A673 (cell line): ENCODE measurements at regions not wholly inside any gene's neighbourhood (a gene's known extent, or its start where the extent isn't known, plus 50 kb on each side); places are given as distances from the start of the nearest gene placed in this dataset.

Experiments
- BruUV-seq: library from RNA; stranded (reverse); fragments of 400-500 nt; replicated peaks from 2 replicates; lab custom pipeline; 2021; lab: Mats Ljungman, UMichigan
- CTCF ChIA-PET: fragments of 300-600 bp; sonication (Branson Sonifier 250); formaldehyde crosslinking; loops from one replicate; lab custom pipeline; 2022; ENCODE audit warnings: antibody characterized with exemption; lab: Charles Lee
- POLR2A ChIA-PET: fragments of 300-600 bp; sonication (Branson Sonifier 250); formaldehyde crosslinking; loops from one replicate; lab custom pipeline; 2022; ENCODE audit warnings: antibody characterized with exemption; ENCODE audit not compliant: low non-redundant PET; lab: Charles Lee
- DNase-seq: peaks from one replicate; pipeline ENCODE4 v3.0.0-alpha.2; 2015; ENCODE audit warnings: low spot score
- H3K27ac ChIP-seq: fragments of 200-600 bp; sonication (generic); 2 replicates; pipeline ENCODE4 v1.5.1; 2016; ENCODE audit warnings: mixed run types, low read depth, mild to moderate bottlenecking, mixed read lengths, antibody characterized with exemption, low read length; ENCODE audit not compliant: poor library complexity, severe bottlenecking
- H3K27me3 ChIP-seq: fragments of 200-600 bp; sonication (generic); replicated peaks from 2 replicates; pipeline ENCODE4 v1.6.1; 2017; ENCODE audit warnings: mixed run types, low read depth, mild to moderate bottlenecking, mixed read lengths, antibody characterized with exemption, low read length; ENCODE audit not compliant: insufficient read depth, poor library complexity
- H3K36me3 ChIP-seq: fragments of 200-600 bp; sonication (generic); 2 replicates; pipeline ENCODE4 v1.6.1; 2016; ENCODE audit warnings: mixed run types, mild to moderate bottlenecking, mixed read lengths, antibody characterized with exemption, low read length; ENCODE audit not compliant: insufficient read depth, poor library complexity, severe bottlenecking
- H3K4me1 ChIP-seq: fragments of 200-600 bp; sonication (generic); 2 replicates; pipeline ENCODE4 v1.6.1; 2017; ENCODE audit warnings: mixed run types, mild to moderate bottlenecking, mixed read lengths, antibody characterized with exemption, low read length; ENCODE audit not compliant: insufficient read depth, poor library complexity, severe bottlenecking
- H3K4me3 ChIP-seq: fragments of 200-600 bp; sonication (generic); 2 replicates; pipeline ENCODE4 v1.5.1; 2016; ENCODE audit warnings: low read depth, mixed run types, mild to moderate bottlenecking, mixed read lengths, low read length; ENCODE audit not compliant: poor library complexity, severe bottlenecking
- H3K9me3 ChIP-seq: fragments of 200-600 bp; sonication (generic); 2 replicates; pipeline ENCODE4 v1.6.1; 2016; ENCODE audit warnings: mixed run types, low read depth, mild to moderate bottlenecking, mixed read lengths, antibody characterized with exemption, low read length; ENCODE audit not compliant: poor library complexity, severe bottlenecking
- CTCF ChIP-seq: fragments of 300-800, 200-600 bp; sonication (generic); conservative IDR thresholded peaks from 2 replicates; pipeline ENCODE4 v1.5.1; 2017; ENCODE audit warnings: low read depth, mild to moderate bottlenecking, antibody characterized with exemption, low read length, moderate library complexity, mixed read lengths
- EZH2 ChIP-seq: fragments of 200-600 bp; sonication (generic); IDR thresholded peaks from 2 replicates; pipeline ENCODE4 v1.6.1; 2017; ENCODE audit warnings: borderline replicate concordance, low read depth, mild to moderate bottlenecking, mixed read lengths, antibody characterized with exemption, low read length; ENCODE audit not compliant: poor library complexity, severe bottlenecking
- intact Hi-C: fragments of 100-400 bp; cut with micrococcal nuclease; formaldehyde crosslinking; loops from one replicate; pipeline ENCODE4 v1.10.0; 2022; ENCODE audit not compliant: unreplicated experiment

DNA sequence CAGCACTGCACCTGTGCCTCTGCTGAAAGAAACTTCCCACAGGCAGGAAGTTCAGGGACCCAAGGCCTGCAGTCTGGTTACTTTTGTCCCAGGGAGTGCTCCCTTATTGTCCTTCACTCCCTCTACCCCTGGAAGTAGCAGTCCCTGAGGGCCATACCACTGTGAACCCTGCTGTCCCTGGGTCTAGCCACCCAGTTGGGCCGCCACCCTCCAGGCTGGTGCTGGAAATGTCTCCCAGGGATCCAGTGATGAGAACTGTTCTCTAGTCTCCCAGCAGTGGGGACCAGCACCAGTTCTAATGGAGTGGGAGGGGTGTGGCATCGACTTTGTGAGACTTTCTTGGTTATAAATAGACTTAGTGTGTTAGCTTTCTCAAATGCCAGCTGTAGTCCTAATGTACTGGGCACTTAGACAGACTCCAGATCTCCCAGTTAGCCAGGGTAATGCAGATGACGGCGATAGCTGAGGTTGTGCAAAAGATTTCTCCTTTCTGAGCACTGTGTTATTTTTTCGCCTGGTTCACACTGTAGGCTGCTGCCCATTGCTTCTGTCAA is 462.5 kb downstream of the CDH26 start:
- no peak for TF ChIP-seq CTCF
- no peak for TF ChIP-seq EZH2
- DNase-seq: no peak
- Histone ChIP-seq H3K9me3 (no peaks in the 10 kb centered on the region), H3K4me3 (no peak overlapping the region), H3K36me3 (no peaks in the 10 kb centered on the region), H3K27me3 (no peaks in the 10 kb centered on the region), H3K27ac (no peak overlapping the region), H3K4me1 (no peaks in the 10 kb centered on the region)
- ChIA-PET CTCF (no interaction called here), POLR2A (no interaction called here)
- intact Hi-C loops: no loop called here
- no TSS peak for BruUV-seq

DNA sequence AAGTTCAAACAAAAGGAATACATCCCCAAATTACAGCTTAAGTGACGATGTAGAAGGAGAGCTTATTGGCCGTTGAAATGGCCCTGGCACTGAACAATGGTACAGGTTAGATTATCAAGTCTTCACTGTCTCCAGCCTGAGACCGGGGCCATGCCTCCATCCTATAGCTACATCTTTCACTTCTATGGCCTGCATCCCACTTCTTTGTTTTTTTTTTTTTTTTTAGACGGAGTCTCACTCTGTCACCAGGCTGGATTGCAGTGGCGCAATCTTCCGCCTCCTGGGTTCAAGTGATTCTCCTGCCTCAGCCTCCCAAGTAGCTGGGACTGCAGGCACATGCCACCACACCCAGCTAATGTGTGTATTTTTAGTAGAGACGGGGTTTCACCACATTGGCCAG is 464.6 kb downstream of the CDH26 start:
- Histone ChIP-seq H3K36me3 (no peaks in the 10 kb centered on the region), H3K4me1 (no peaks in the 10 kb centered on the region), H3K4me3 (no peak overlapping the region), H3K27ac (no peak overlapping the region), H3K9me3 (no peaks in the 10 kb centered on the region), H3K27me3 (no peaks in the 10 kb centered on the region)
- DNase-seq: no peak
- TF ChIP-seq CTCF: no peak
- intact Hi-C loops: no loop called here
- BruUV-seq: no TSS peak
- CTCF ChIA-PET: no interaction called here
- POLR2A ChIA-PET: no interaction called here

DNA sequence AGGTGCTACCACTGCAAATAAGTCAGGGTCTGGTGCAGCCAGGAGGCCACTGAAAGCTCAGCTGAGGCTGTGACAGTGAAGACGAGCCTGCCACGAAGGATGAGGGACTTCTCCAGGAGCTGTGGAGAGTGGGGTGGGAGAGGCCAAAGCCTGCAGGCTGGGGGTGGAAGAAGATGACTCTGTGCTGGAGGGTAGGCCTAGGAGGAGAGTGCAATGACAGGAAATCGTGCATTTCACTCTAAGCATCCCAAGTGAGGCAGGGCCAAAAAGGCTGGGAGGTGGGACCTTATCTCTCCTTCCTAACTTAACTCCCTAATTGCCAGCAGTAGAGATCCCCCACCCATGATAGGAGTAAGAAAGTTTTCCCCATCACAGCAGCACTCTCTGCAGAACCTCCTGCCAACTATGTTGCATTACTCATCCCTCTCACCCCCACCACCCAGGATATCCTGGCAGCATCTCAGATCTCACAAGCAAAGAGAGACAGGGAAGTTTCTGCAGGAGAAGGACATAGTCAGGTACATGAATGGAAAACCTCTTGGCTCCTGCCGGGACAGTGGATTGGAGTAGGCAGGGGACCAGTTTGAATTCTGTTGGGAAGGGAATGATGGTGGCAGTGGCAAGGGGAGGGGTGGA is 466.2 kb downstream of the CDH26 start:
- intact Hi-C loops: no loop called here
- Histone ChIP-seq H3K4me3 (no peak overlapping the region), H3K27ac (no peak overlapping the region), H3K4me1 (no peaks in the 10 kb centered on the region), H3K36me3 (no peaks in the 10 kb centered on the region), H3K9me3 (no peaks in the 10 kb centered on the region), H3K27me3 (no peaks in the 10 kb centered on the region)
- ChIA-PET POLR2A (no interaction called here), CTCF (no interaction called here)
- TF ChIP-seq EZH2 (no peak), CTCF (no peak)
- no peak for DNase-seq
- BruUV-seq: no TSS peak
